NCI-H2107 treated with DMSO at 0.1 percent for 48 hours (cell line): ENCODE measurements at regions not wholly inside any gene's neighbourhood (a gene's known extent, or its start where the extent isn't known, plus 50 kb on each side); places are given as distances from the start of the nearest gene placed in this dataset.
"Not testable (repeated sequence)": the region's sequence is repeated elsewhere in the genome, so short reads cannot be mapped to it uniquely, and the experiment has no call there.

ENCODE experiments used
- DNase-seq: peaks from one replicate; lab custom pipeline; 2025; ENCODE audit not compliant: unreplicated experiment; lab: John Stamatoyannopoulos, UW

DNA sequence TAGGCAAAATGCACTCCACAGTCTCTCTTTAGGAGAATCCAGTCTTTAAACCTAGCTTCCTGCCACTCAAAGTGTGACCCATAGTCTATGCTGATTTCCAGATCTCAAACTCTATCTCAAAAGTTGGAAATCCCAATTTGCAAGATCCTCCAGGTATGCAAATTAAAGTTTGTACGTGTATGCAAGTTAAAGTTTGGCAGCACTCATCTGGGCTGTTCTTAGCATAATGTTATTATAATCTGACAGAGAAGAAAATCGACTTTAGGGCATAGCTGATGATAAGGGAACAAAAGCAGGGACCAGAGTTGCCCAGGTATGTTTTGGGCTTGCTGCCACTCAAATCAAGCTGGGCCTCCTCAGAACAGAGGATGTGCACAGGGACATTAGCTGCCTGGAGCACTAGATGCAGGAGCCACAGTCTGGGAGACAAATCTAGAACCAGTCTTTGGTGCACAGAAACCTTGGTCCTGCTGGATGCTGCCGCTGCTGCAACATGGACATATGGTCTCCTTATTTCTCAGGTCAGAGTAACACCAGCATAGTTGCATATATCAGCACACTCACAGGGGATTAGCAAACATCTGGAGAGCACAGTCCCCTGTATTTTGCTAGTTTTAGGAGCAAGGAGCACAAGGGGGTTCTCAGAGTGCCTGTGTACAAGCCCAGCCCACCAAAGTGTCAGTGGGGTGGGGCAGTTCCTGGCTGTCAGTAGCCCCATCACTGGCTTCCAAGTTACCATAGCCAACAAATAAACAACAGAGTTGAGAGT, 242.6 kb downstream of the TTC32 start:
- DNase-seq = no peak

DNA sequence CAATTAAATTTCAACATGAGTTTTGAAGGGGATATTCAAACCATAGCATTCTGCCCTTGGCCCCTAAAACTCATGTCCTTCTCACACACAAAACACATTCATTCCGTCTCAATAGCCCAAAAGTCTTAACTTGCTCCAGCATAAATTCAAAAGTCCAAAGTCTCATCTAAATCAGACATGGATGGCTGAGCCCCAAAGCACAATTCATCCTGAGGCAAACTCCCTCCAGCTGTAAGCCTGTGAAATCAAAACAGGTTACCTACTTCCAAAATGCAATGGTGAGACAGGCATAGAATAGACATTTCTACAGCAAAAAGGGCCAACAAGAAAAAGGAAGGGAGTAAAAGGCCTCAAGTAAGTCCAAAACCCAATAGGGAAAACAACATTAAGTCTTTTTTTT, 245.8 kb downstream of the TTC32 start:
- DNase-seq = no peak

DNA sequence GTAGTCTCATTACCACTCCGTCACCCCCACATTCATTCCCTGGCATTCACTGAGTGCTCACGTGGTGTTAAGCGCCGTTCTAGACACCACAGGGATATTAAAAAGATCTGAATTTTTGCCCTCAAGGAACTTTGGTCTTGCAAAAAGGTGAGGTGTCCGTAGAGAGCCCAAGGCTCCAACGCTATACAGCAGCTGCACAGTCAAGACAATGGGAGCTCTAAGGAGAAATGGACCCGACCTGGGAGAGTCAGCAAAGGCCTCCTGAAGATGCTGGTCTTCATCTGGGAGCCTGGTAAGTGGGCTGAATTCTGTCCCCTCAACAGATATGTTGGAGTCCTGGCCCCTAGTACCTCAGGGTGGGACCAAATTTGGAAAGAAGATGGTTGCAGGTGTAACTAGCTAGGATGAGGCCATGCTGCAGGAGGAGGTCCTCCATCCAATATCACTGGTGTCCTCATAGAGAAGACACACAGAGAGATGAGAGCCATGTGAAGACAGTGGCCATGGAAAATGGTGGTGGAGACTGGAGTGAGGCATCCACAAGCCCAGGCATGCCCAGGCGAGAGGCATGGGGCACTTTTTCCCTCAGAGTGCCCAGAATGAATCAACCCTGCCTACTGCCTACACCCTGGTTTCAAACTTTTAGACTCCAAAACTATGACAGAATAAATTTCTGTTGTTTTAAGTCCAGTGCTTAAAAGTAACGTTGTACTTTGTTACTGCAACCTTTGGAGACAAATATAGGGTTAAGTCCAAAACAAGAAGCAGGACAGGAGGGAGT, 247.3 kb downstream of the TTC32 start:
- no peak for DNase-seq

DNA sequence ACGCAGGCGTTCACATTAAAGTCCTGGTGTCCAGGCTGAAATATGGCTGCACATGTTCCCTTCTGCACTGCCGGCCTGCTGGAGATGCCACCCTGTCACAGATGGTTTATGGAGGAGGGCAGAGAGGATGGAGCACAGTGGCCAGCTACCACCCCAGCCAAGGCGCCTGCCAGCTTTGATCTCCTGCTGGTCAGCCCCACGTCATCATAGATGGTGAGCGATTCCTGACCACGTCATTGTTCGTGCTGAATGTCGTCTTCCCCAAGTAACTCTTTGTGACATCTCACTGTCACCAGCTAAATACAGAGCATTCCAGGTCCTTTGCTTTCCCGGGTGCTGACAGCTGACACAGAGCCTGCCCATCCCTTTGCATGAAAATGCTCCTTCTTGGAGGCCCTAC, 248.3 kb downstream of the TTC32 start:
- no peak for DNase-seq

DNA sequence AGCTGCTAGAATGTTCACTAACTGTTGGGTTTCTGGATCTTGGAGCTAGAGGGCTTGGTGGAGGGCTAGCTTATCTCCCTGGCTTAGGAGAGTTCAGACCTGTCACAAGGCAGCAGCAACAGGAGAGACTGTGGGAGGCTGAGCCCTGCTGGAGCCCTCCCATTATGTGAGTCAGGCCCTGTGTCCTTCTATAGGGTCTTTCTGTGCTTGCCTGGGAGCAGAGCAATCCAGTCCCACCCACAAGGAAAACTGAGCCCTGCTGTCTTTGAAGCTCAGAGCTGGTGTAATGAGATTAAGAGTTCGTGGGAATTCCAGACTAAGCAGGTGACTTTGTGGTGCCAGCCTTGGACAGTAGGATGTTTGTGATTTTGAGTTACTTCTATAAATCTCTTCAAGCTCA, 249.0 kb downstream of the TTC32 start:
- DNase-seq = no peak

DNA sequence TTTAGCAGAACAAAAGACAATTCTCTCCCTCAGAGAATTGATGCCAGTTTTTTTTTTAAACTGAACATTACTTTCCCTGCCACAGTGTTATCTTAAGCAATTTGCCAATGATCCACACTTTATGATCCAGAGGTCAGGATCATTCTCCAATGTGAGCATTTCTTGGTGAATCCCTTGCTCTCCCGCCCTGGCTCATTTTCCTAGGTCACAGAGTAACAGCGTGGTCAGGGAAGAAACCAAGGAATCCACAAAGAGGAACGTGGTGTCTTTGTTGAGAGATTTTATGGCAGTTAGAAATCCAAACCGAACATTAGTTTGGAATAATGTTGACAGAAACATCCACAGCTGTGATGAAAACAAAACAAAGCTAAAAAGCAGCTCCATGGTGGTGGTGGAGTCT, 250.3 kb downstream of the TTC32 start:
- no peak for DNase-seq

DNA sequence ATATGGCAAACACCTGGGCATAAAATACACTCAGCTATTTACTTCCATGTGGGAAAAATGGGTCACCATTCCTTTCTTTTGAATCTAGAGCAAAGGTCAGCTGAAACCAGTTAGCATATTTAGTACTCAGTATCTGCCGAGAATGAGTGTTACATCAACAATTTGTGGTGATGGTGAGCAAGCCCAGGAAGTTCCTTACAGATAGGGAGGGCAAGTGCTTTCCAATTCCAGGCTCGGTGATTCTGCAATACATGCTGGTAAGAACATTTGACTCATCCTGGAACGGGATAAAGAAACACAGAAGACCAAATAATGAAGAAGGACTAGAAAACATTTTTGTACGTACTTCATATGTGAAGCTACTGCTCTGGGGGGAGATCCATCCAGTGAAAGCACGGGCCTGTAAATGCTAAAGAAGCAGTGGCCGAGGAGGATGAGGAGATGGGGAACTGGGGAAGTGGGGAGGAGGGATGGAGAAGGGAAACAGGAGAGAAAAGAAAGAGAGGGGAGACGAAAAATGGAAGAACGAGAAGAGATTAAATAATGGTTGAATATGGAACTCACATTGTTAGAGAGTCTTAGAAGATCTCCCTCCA, 251.9 kb downstream of the TTC32 start:
- no peak for DNase-seq

DNA sequence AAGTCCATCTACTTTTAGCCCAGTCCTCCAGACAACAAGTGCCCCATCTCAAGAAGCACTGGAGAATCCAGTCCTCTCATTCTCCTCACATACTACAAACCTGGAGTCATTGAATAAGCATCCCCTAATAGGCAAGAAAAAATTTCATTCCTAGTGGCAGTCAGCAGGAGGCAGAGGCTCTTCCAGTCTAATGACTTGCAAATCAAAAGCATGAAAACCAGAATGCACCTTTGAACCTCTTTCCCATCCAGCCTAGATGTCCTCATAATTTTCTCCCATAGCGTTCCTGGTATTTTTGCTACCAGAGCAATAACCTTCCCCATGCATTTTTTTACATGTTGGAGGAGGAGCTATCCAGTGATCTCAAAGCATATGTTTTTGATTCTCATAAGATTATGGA, 252.6 kb downstream of the TTC32 start:
- DNase-seq = no peak

DNA sequence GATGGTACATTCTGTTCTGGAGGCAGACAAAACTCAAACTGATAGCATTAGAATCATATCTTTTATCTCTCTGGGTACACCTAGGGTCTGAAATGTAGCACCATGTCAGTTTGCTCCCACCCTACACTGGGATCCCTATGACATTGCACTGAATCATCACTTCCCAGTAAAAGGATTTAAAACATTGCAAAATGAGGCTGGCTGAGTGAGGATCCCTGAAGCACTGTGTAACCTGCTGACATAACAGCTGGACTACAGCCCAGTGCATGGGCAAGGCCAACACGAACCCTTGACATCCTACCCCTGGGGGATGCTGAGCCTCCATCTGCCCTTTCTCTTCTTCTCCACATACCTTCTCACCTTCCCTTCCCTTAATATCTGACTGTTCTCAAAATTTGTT, 253.2 kb downstream of the TTC32 start:
- no peak for DNase-seq

DNA sequence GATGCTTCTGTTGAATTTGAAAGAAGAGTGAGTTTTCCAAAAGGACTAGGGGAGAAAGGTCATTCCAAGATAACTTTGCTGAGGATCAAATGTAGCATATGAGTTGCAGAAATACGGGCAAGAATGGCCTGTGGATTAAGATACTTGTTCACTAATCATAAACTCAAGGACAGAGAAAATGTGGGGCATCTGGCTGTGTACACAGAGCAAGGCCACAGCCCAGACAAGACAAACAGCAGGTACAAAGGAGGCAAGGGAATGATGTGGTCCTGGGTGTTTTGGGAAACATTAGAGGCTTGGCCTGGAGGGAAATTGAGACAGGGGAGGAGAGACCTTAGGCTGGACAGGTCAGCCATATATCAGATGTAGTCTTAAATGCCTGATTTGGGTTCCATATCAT, 254.8 kb downstream of the TTC32 start:
- no peak for DNase-seq

DNA sequence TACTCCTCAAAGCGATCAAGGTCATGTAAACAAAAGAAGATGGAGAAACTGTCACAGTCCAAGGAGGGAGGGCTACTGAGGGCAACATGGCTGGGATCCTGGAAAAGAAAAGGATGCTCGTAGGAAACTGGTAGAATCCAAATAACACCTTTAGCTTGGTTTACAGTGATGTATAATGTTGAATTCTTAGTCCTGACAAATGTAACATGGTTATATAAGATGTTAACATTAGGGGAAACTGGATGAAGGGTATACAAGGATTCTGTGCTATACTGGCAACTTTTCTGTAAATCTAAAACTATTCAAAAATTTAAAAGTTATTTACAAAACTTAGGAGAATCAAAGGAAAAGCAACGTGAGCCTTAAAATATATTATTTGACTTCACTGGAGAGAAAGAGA, 257.0 kb downstream of the TTC32 start:
- DNase-seq = no peak

DNA sequence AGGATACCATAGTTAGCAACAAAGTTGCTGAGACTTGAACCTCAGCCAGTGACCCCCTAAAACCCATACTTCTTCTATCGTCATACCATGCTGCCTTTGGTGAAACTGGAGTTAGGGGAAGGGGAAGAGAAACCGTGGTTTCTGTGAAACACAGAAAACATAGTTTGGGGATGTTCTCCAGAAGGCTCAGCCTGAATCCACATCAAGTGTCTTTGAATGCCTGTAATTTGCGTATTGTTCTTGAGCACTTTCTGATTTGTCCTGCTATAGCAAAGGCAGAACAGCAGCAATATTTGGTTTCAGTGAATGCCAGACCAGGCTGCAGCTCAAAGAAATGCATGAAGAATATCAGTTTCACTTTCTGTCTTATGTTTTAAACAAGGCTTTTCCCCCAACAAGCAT, 258.7 kb downstream of the TTC32 start:
- no peak for DNase-seq

DNA sequence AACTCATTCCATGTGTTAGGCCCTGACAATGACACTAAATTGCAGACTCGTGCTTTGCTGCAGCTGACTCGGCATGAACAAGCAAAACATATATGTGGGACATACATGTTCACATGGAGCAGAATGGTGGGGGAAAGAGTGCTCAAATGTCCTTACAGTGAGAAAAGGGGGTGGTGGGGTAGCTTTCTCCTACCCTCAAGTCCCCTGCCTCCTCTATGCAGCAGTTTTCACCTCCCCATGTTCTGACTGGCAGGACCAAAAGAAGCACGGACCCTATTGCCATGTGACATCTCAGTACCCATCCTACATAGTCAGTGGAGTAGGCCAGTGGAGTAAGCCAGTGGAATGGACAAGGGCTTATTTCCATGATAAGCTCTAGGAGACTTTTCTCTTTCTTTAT, 259.3 kb downstream of the TTC32 start:
- no peak for DNase-seq

DNA sequence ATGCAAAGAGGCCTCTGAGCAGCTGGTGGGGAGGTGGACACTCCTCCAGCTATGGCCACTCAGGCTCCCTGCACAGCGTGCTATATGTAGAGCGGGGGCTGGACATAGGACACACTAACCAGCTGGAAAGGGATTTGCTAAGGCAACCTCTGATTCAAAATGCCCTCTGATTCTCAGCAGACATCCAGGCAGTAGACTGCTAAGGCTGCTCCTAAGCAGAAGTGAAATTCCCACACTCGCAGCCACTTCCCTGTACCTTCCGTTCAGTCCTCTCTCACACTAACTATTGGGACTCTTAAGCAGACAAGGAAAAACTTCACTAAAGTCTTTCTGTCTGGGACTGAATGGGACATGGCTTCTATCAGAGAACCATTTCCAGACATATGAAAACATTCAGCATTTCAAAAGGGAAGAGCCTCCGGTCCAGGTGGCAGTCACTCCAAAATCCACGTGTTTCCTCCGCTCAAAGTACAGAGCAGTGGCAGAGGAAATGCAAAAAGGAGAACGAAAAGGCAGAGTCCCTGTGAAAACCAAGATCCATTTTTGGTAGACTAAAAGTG, 265.8 kb downstream of the TTC32 start:
- DNase-seq = no peak

DNA sequence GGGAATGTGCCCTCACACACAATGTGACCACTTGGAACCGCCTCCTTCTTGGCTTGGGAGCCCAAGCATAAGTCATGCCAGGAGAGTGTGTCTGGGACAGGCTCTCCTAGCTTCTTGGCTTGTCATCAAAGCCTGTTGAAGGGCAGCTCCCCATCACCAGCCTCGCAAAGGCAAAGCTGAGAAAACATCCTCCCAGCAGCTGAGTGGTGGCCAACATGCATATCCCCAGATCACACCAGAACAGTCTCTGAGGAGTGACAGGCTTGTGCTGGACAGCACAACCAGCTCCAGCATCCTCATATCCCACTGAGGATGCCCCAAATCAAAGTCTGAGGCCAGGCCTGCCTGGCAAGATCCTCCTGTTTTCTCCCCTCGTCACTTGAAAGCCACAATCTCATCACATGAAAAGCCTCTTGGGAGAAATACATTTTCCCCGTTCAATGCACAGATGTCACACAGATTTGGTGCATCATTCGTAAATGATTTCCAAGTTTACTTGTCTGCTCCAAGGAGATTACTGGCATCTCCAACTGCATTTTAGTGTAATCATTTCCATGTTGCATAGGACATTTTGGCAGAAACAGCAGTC, 269.3 kb downstream of the TTC32 start:
- DNase-seq = no peak

DNA sequence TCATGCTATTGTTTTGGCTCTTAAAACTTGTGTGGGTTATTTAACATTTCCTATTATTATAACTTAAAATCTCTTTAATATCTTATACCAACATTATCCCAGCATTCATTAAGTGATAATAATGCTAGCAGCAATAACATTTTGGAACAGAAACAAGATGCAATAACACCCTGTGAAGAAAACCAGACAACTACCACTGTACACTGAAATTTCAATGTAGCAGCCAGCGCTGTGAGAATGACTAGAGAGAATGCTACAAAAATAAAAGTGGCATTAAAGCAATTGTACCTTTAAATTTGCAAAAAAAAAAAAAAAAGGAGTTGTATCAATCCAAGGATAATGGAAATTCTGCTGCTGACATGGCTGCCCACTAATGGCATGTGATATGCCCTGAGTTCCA, 269.9 kb downstream of the TTC32 start:
- no peak for DNase-seq

DNA sequence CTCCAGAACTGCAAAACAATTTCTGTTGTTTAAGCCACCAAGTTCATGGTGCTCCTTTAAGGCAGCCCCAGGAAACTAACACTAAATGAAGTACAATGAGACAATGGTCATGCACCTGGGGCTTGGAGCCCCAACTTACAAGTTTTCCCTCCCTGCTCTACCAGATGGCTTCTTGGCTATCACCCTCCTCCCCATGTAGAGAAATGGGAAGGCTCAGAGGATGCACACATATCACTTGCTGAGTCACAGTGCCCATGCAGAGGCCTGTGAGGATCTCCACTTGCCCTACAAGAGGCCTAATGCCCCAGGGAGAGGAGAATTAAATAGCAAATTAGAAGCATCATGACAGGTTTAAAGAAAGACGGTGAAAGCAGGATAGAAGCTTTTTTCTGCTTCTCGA, 270.9 kb downstream of the TTC32 start:
- no peak for DNase-seq

DNA sequence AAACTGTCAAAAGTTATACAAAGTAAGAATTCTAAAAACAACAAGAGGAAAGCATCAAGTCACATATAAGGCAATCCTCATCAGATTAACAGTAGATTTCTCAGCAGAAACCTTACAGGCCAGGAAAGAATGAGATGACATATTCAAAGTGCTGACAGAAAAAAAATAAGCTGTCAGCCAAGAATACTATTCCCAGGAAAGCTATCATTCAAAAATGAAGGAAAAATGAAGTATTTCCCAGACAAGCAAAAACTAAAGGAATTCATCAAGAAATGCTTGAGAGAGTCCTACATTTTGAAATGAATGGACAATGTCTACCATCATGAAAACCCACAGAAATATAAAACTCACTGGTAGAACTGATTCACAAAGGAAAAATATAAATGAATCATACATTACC, 268.9 kb upstream of the OSR1 start:
- no peak for DNase-seq

DNA sequence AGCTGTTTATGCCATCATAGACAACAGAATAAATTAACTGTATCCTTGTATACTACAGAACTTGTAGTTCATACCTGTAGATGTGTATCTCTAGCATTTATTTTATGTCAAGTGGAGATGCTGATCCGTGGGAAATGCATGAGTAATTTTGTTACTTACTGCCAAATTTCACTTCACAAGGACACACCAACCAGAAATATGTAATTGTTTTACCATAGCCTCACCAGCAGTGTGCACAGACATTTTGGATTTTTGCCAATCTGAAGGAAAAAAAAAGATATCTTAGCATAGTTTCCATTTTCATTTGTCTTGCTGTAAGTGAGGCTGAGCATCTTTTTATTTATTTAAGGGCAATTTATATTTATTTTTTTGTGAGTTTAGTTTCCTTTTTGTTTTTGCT, 265.1 kb upstream of the OSR1 start:
- no peak for DNase-seq

DNA sequence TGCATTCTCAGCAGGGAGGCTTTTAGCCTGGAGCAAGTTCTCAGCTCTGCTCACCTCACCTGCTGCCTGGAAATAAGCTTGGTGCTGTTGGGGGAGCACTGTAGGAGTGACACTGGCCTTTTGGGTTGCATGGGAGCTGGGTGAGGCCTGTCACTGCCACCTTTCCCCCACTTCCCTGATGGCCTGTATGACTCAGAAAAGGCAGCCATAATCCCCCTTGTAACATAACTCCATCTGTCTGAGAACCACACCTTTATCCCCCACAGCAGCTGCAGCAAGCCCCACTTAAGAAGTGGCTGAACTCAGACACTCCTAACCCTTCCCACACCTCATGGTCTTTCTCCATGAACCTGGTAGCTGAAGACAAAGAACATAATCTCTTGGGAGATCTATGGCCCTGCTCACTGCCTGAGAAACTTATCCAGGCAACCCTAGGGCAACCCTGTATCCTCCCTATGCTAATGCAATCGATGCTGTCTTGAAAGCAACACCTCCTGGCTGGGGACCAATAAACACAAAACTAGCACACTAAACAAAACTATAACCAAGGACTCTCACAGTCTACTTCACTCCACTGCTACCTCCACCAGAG, 258.9 kb upstream of the OSR1 start:
- DNase-seq = no peak

DNA sequence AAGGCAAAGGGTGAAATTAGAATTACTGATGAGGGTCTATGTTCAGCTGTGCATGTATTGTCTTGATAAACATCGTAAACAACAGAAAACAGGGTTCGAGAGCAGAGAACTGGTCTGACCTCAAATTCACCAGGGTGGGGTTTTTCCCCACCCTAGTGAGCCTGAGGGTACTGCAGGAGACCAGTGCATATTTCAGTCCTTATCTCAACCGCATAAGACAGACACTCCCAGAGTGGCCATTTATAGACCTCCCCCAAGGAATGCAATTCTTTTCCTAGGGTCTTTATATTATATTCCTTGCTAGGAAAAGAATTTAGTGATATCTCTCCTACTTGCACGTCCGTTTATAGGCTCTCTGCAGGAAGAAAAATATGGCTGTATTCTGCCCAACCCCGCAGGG, 257.0 kb upstream of the OSR1 start:
- DNase-seq = not testable (repeated sequence)
